WTC11 (cell line): ENCODE measurements at regions not wholly inside any gene's neighbourhood (a gene's known extent, or its start where the extent isn't known, plus 50 kb on each side); places are given as distances from the start of the nearest gene placed in this dataset.

Source experiments
- ATF1 ChIP-seq: sonication (generic); formaldehyde crosslinking; IDR thresholded peaks from 2 replicates; pipeline ENCODE4 v1.8.1; 2023; ENCODE audit warnings: mild to moderate bottlenecking, moderate library complexity, missing genetic modification reagents
- ATF2 ChIP-seq: sonication (generic); formaldehyde crosslinking; IDR thresholded peaks from 2 replicates; pipeline ENCODE4 v1.8.1; 2022; ENCODE audit warnings: low read depth, missing genetic modification reagents, borderline replicate concordance
- CREM ChIP-seq: sonication (generic); formaldehyde crosslinking; IDR thresholded peaks from 2 replicates; pipeline ENCODE4 v1.8.1; 2022; ENCODE audit warnings: mild to moderate bottlenecking, missing genetic modification reagents, moderate library complexity
- CTCF ChIP-seq: fragments of 200-600 bp; IDR thresholded peaks from 2 replicates; pipeline ENCODE4 v1.8.0; 2022; ENCODE audit warnings: antibody characterized with exemption
- E2F5 ChIP-seq: sonication (generic); formaldehyde crosslinking; IDR thresholded peaks from 2 replicates; pipeline ENCODE4 v1.8.1; 2022; ENCODE audit warnings: mild to moderate bottlenecking, moderate library complexity, missing genetic modification reagents
- ELF4 ChIP-seq: sonication (generic); formaldehyde crosslinking; IDR thresholded peaks from 2 replicates; pipeline ENCODE4 v1.8.1; 2022; ENCODE audit warnings: low read depth, mild to moderate bottlenecking, moderate library complexity, missing genetic modification reagents
- ERG ChIP-seq: fragments of 250-450 bp; sonication (Bioruptor Pico); IDR thresholded peaks from 2 replicates; pipeline ENCODE4 v1.8.0; 2021; ENCODE audit warnings: mild to moderate bottlenecking
- ETV6 ChIP-seq: sonication (generic); formaldehyde crosslinking; IDR thresholded peaks from 2 replicates; pipeline ENCODE4 v1.8.1; 2022; ENCODE audit warnings: mild to moderate bottlenecking, missing genetic modification reagents
- MAX ChIP-seq: sonication (generic); formaldehyde crosslinking; IDR thresholded peaks from 2 replicates; pipeline ENCODE4 v1.8.0; 2022; ENCODE audit warnings: mild to moderate bottlenecking, missing genetic modification reagents
- MLX ChIP-seq: sonication (generic); formaldehyde crosslinking; IDR thresholded peaks from 2 replicates; pipeline ENCODE4 v1.8.1; 2023; ENCODE audit warnings: mild to moderate bottlenecking, missing genetic modification reagents, moderate library complexity
- NR2C2 ChIP-seq: sonication (generic); formaldehyde crosslinking; IDR thresholded peaks from 2 replicates; pipeline ENCODE4 v1.8.0; 2022; ENCODE audit warnings: mild to moderate bottlenecking, missing genetic modification reagents
- RELA ChIP-seq: sonication (generic); formaldehyde crosslinking; IDR thresholded peaks from 2 replicates; pipeline ENCODE4 v1.8.1; 2022; ENCODE audit warnings: missing genetic modification reagents, mild to moderate bottlenecking, borderline replicate concordance
- USF1 ChIP-seq: sonication (generic); formaldehyde crosslinking; IDR thresholded peaks from 2 replicates; pipeline ENCODE4 v1.8.0; 2022; ENCODE audit warnings: mild to moderate bottlenecking, missing genetic modification reagents

- TF ChIP-seq CTCF: no peak
- TF ChIP-seq ATF1 (CRISPR knock-in tag): no peak
- TF ChIP-seq ERG (CRISPR knock-in tag): no peak
- no peak for TF ChIP-seq NR2C2 (CRISPR knock-in tag)
- TF ChIP-seq ATF2 (CRISPR knock-in tag): no peak
- TF ChIP-seq RELA (CRISPR knock-in tag): no peak
- TF ChIP-seq E2F5 (CRISPR knock-in tag): no peak
- no peak for TF ChIP-seq CREM (CRISPR knock-in tag)
- no peak for TF ChIP-seq MLX (CRISPR knock-in tag)
- no peak for TF ChIP-seq MAX (CRISPR knock-in tag)
- TF ChIP-seq USF1: no peak
- TF ChIP-seq ELF4: no peak
- TF ChIP-seq ETV6 (CRISPR knock-in tag): no peak
Observed at GRCh38 chr19:23526302-23526701, 131.0 kb upstream of the ZNF91 start.
